H9 (cell line): ENCODE measurements at regions not wholly inside any gene's neighbourhood (a gene's known extent, or its start where the extent isn't known, plus 50 kb on each side); places are given as distances from the start of the nearest gene placed in this dataset.

Experiments
- DNase-seq: peaks from one replicate; pipeline ENCODE4 v3.0.0-alpha.2; 2017
- H2AFZ ChIP-seq: one replicate; pipeline ENCODE4 v1.6.1; 2013; ENCODE audit warnings: mild to moderate bottlenecking, low read length, control low read depth, moderate library complexity
- H2AK5ac ChIP-seq: 2 replicates; pipeline ENCODE4 v1.6.1; 2013; ENCODE audit warnings: low read length, control low read depth, mixed read lengths; ENCODE audit not compliant: insufficient read length
- H2BK120ac ChIP-seq: one replicate; pipeline ENCODE4 v1.6.1; 2013; ENCODE audit warnings: low read depth, mild to moderate bottlenecking, low read length, control low read depth, inconsistent platforms; ENCODE audit not compliant: poor library complexity, severe bottlenecking
- H2BK12ac ChIP-seq: 2 replicates; pipeline ENCODE4 v1.6.1; 2013; ENCODE audit warnings: low read length, control low read depth, mixed read lengths, low read depth; ENCODE audit not compliant: insufficient read length
- H2BK15ac ChIP-seq: 2 replicates; pipeline ENCODE4 v1.6.1; 2013; ENCODE audit warnings: low read depth, low read length, control low read depth
- H2BK20ac ChIP-seq: one replicate; pipeline ENCODE4 v1.6.1; 2013; ENCODE audit warnings: low read depth, mild to moderate bottlenecking, low read length, control low read depth, inconsistent platforms; ENCODE audit not compliant: poor library complexity, severe bottlenecking
- H2BK5ac ChIP-seq: 2 replicates; pipeline ENCODE4 v1.6.1; 2013; ENCODE audit warnings: low read length, control low read depth, mixed read lengths; ENCODE audit not compliant: insufficient read length
- H3K14ac ChIP-seq: 2 replicates; pipeline ENCODE4 v1.6.1; 2013; ENCODE audit warnings: low read length, control low read depth; ENCODE audit not compliant: insufficient read depth
- H3K18ac ChIP-seq: 2 replicates; pipeline ENCODE4 v1.6.1; 2013; ENCODE audit warnings: low read depth, mild to moderate bottlenecking, mixed read lengths, low read length, control low read depth; ENCODE audit not compliant: insufficient read length
- H3K23ac ChIP-seq: 2 replicates; pipeline ENCODE4 v1.6.1; 2013; ENCODE audit warnings: low read length, control low read depth, mixed read lengths, low read depth; ENCODE audit not compliant: insufficient read length
- H3K23me2 ChIP-seq: 2 replicates; pipeline ENCODE4 v1.6.1; 2013; ENCODE audit warnings: low read depth, mild to moderate bottlenecking, mixed read lengths, low read length, control low read depth; ENCODE audit not compliant: insufficient read length, poor library complexity, severe bottlenecking
- H3K27ac ChIP-seq: 2 replicates; pipeline ENCODE4 v1.5.1; 2013; ENCODE audit warnings: low read length, control low read depth, mixed read lengths, low read depth; ENCODE audit not compliant: insufficient read length
- H3K27me3 ChIP-seq: 2 replicates; pipeline ENCODE4 v1.6.1; 2013; ENCODE audit warnings: low read length, control low read depth, inconsistent platforms; ENCODE audit not compliant: insufficient read depth
- H3K4ac ChIP-seq: 2 replicates; pipeline ENCODE4 v1.6.1; 2013; ENCODE audit warnings: low read depth, mild to moderate bottlenecking, control low read depth, inconsistent platforms, low read length, moderate library complexity
- H3K4me1 ChIP-seq: 2 replicates; pipeline ENCODE4 v1.6.1; 2013; ENCODE audit warnings: low read length, control low read depth, inconsistent platforms; ENCODE audit not compliant: insufficient read depth
- H3K4me2 ChIP-seq: 2 replicates; pipeline ENCODE4 v1.6.1; 2013; ENCODE audit warnings: low read length, control low read depth, mixed read lengths; ENCODE audit not compliant: insufficient read length, insufficient read depth
- H3K56ac ChIP-seq: 2 replicates; pipeline ENCODE4 v1.6.1; 2013; ENCODE audit warnings: low read depth, mild to moderate bottlenecking, mixed read lengths, low read length, control low read depth; ENCODE audit not compliant: insufficient read length
- H3K79me1 ChIP-seq: 2 replicates; pipeline ENCODE4 v1.6.1; 2013; ENCODE audit warnings: low read depth, mild to moderate bottlenecking, moderate library complexity, low read length, control low read depth, inconsistent platforms; ENCODE audit not compliant: insufficient read depth, poor library complexity, severe bottlenecking
- H3K79me2 ChIP-seq: 2 replicates; pipeline ENCODE4 v1.6.1; 2013; ENCODE audit warnings: low read length, control low read depth, inconsistent platforms; ENCODE audit not compliant: insufficient read depth
- H3K9ac ChIP-seq: 2 replicates; pipeline ENCODE4 v1.6.1; 2013; ENCODE audit warnings: low read length, control low read depth, mixed read lengths; ENCODE audit not compliant: insufficient read length; ENCODE audit errors: extremely low read depth
- H3K9me3 ChIP-seq: one replicate; pipeline ENCODE4 v1.6.1; 2013; ENCODE audit warnings: low read depth, low read length, inconsistent platforms; ENCODE audit not compliant: control insufficient read depth
- H3T11ph ChIP-seq: one replicate; pipeline ENCODE4 v1.6.1; 2013; ENCODE audit warnings: mild to moderate bottlenecking, low read length, control low read depth, inconsistent platforms
- H4K20me1 ChIP-seq: one replicate; pipeline ENCODE4 v1.6.1; 2013; ENCODE audit not compliant: control insufficient read depth, insufficient read length, insufficient read depth
- H4K5ac ChIP-seq: 2 replicates; pipeline ENCODE4 v1.6.1; 2013; ENCODE audit warnings: low read depth, mild to moderate bottlenecking, mixed read lengths, low read length, control low read depth; ENCODE audit not compliant: insufficient read length
- H4K8ac ChIP-seq: replicated peaks from 2 replicates; pipeline ENCODE4 v1.6.1; 2013; ENCODE audit warnings: low read length, control low read depth, mixed read lengths, low read depth; ENCODE audit not compliant: insufficient read length
- H4K91ac ChIP-seq: 2 replicates; pipeline ENCODE4 v1.6.1; 2013; ENCODE audit warnings: low read depth, mild to moderate bottlenecking, moderate library complexity, mixed read lengths, low read length, control low read depth; ENCODE audit not compliant: insufficient read length
- H3K27ac Mint-ChIP-seq, 3 experiments: 2 replicates in 2 of 3; 3 replicates in 1 of 3; pipeline ENCODE4 v1.8.0; 2020 to 2021; ENCODE audit warnings: mixed read lengths in 3 of 3, mild to moderate bottlenecking in 1 of 3, moderate library complexity in 1 of 3
- H3K27me3 Mint-ChIP-seq: 2 replicates; pipeline ENCODE4 v1.8.0; 2021; ENCODE audit warnings: low read depth, mild to moderate bottlenecking, moderate library complexity, mixed read lengths
- H3K36me3 Mint-ChIP-seq, 3 experiments: 2 replicates in 2 of 3; 3 replicates in 1 of 3; pipeline ENCODE4 v1.8.0; 2020 to 2021; ENCODE audit warnings: low read depth in 3 of 3, mixed read lengths in 3 of 3; ENCODE audit not compliant: insufficient read depth in 1 of 3
- H3K4me1 Mint-ChIP-seq, 2 experiments: 2 replicates each; pipeline ENCODE4 v1.8.0; 2020; ENCODE audit warnings: mixed read lengths in 2 of 2
- H3K4me3 Mint-ChIP-seq, 2 experiments: 2 replicates in 1 of 2; 3 replicates in 1 of 2; pipeline ENCODE4 v1.8.0; 2020 to 2021; ENCODE audit warnings: mild to moderate bottlenecking in 2 of 2, mixed read lengths in 2 of 2, moderate library complexity in 1 of 2
- H3K9me3 Mint-ChIP-seq, 2 experiments: 2 replicates in 1 of 2; 3 replicates in 1 of 2; pipeline ENCODE4 v1.8.0; 2020; ENCODE audit warnings: mild to moderate bottlenecking in 2 of 2, mixed read lengths in 2 of 2, moderate library complexity in 1 of 2
- WGBS: extraction: QIAGEN DNeasy Blood & Tissue Kit; methylation state at CpG from one replicate; pipeline ENCODE4 v1.1.7; 2013; ENCODE audit warnings: missing lambda C conversion rate, low lambda C conversion rate, mixed read lengths; ENCODE audit not compliant: insufficient read length; ENCODE audit errors: extremely low coverage; 5-methylcytosine and 5-hydroxymethylcytosine counted together
- TF ChIP-seq, protein P1 (sequence below): fragments of 200-600 bp; sonication (generic); conservative IDR thresholded peaks from 3 replicates; pipeline ENCODE4 v1.8.0; 2021; ENCODE audit warnings: antibody characterized with exemption, mild to moderate bottlenecking

DNA sequence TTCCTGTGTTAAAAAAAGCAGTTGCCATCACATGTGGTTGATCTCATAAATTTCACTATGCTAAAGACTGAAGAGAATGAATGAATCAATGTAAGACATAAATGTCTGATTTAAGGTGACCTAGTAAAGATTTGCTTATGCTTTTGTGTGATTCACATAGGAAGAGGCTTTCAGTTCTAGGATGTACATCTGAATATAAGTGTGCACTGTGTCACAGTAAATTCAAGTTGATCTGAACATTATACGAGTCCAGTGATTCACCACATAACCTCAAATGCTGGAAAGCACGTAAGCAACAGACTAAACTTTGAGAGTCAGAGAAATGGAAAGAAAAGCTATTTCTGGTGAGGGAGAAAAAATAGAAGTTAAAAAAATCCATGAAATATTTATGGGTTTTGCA lies 567.9 kb downstream of the EPHA5 start:
- Histone ChIP-seq H3K14ac (no peak overlapping the region), H3T11ph (no peak overlapping the region), H2BK120ac (no peak overlapping the region), H3K27me3 (no peaks in the 10 kb centered on the region), H2BK20ac (no peak overlapping the region), H3K18ac (no peak overlapping the region), H3K9me3 (no peaks in the 10 kb centered on the region), H4K5ac (no peak overlapping the region), H3K23me2 (no peaks in the 10 kb centered on the region), H3K4me1 (no peaks in the 10 kb centered on the region), H3K27ac (no peak overlapping the region), H2BK5ac (no peak overlapping the region), H3K56ac (no peak overlapping the region), H3K23ac (no peak overlapping the region), H4K91ac (no peak overlapping the region), H2AK5ac (no peak overlapping the region), H3K79me2 (no peaks in the 10 kb centered on the region), H3K79me1 (no peaks in the 10 kb centered on the region), H2BK15ac (no peak overlapping the region), H3K9ac (no peak overlapping the region), H2BK12ac (no peak overlapping the region), H3K4me2 (no peak overlapping the region), H4K8ac (no peak overlapping the region), H2AFZ (no peak overlapping the region), H4K20me1 (no peaks in the 10 kb centered on the region), H3K4ac (no peak overlapping the region)
- Mint-ChIP-seq H3K36me3 (no peaks in the 10 kb centered on the region; a peak in 1 of 7 replicates), H3K4me1 (no peaks in the 10 kb centered on the region), H3K9me3 (peaks cover 2 to 10% of the 10 kb centered on the region in 2 experiments; a peak in 4 of 5 replicates), H3K27ac (no peak overlapping the region), H3K27me3 (no peaks in the 10 kb centered on the region), H3K4me3 (no peak overlapping the region)
- TF ChIP-seq, protein P1, sequence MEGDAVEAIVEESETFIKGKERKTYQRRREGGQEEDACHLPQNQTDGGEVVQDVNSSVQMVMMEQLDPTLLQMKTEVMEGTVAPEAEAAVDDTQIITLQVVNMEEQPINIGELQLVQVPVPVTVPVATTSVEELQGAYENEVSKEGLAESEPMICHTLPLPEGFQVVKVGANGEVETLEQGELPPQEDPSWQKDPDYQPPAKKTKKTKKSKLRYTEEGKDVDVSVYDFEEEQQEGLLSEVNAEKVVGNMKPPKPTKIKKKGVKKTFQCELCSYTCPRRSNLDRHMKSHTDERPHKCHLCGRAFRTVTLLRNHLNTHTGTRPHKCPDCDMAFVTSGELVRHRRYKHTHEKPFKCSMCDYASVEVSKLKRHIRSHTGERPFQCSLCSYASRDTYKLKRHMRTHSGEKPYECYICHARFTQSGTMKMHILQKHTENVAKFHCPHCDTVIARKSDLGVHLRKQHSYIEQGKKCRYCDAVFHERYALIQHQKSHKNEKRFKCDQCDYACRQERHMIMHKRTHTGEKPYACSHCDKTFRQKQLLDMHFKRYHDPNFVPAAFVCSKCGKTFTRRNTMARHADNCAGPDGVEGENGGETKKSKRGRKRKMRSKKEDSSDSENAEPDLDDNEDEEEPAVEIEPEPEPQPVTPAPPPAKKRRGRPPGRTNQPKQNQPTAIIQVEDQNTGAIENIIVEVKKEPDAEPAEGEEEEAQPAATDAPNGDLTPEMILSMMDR = no peak
- no peak for DNase-seq
- WGBS = no CpG with 5 or more reads among the region's 2 CpGs
